Muscle of leg (tissue), 3 donors: ENCODE measurements at regions not wholly inside any gene's neighbourhood (a gene's known extent, or its start where the extent isn't known, plus 50 kb on each side); places are given as distances from the start of the nearest gene placed in this dataset.

ENCODE experiments used
- DNase-seq: peaks from one replicate; pipeline ENCODE4 v3.0.0; 2013
- H3K27ac ChIP-seq: one replicate; pipeline ENCODE4 v1.5.1; 2013; ENCODE audit warnings: mild to moderate bottlenecking, low read length, control low read depth
- H3K27me3 ChIP-seq: one replicate; pipeline ENCODE4 v1.6.1; 2013; ENCODE audit warnings: low read length; ENCODE audit not compliant: control insufficient read depth, insufficient read depth
- H3K36me3 ChIP-seq: one replicate; pipeline ENCODE4 v1.6.1; 2013; ENCODE audit warnings: low read length; ENCODE audit not compliant: control insufficient read depth, insufficient read depth
- H3K4me1 ChIP-seq: one replicate; pipeline ENCODE4 v1.6.1; 2013; ENCODE audit warnings: low read length; ENCODE audit not compliant: control insufficient read depth, insufficient read depth
- H3K4me3 ChIP-seq: one replicate; pipeline ENCODE4 v1.5.1; 2013; ENCODE audit warnings: low read length, control low read depth
- H3K9me3 ChIP-seq: replicated peaks from 2 replicates; pipeline ENCODE4 v1.6.1; 2013; ENCODE audit warnings: low read depth, low read length; ENCODE audit not compliant: control insufficient read depth
- WGBS: methylation state at CpG from one replicate; pipeline ENCODE4 v1.1.5; 2013; ENCODE audit warnings: missing lambda C conversion rate; ENCODE audit not compliant: insufficient coverage; 5-methylcytosine and 5-hydroxymethylcytosine counted together

GRCh38 chr1:36722871-36723270 lies 240.2 kb upstream of the CSF3R start:
- Histone ChIP-seq H3K27me3 (peaks cover 6% of the 10 kb centered on the region), H3K27ac (no peak overlapping the region), H3K9me3 (no peaks in the 10 kb centered on the region), H3K4me1 (no peaks in the 10 kb centered on the region), H3K36me3 (no peaks in the 10 kb centered on the region), H3K4me3 (no peak overlapping the region)
- DNase-seq: no peak
- WGBS: 59% methylated on average over 2 of the region's 5 CpGs

- no peaks in the 10 kb centered on the region for H3K4me1 ChIP-seq
- no peaks in the 10 kb centered on the region for H3K36me3 ChIP-seq
- DNase-seq: no peak
- no peaks in the 10 kb centered on the region for H3K9me3 ChIP-seq
- whole genome bisulfite sequencing: 79% methylated on average over 4 of the region's 6 CpGs
- peaks cover 9% of the 10 kb centered on the region for H3K27me3 ChIP-seq
- H3K27ac ChIP-seq: no peak overlapping the region
- H3K4me3 ChIP-seq: no peak overlapping the region
Observed at GRCh38 chr1:36721261-36721660, 238.5 kb upstream of the CSF3R start.

GRCh38 chr1:36717431-36717830 lies 234.7 kb upstream of the CSF3R start:
- 60% methylated on average over 1 of the region's 2 CpGs for WGBS
- no peak for DNase-seq
- Histone ChIP-seq H3K27ac (no peak overlapping the region), H3K4me3 (no peak overlapping the region), H3K27me3 (peaks cover 7% of the 10 kb centered on the region), H3K4me1 (no peaks in the 10 kb centered on the region), H3K36me3 (no peaks in the 10 kb centered on the region), H3K9me3 (no peaks in the 10 kb centered on the region)

DNA sequence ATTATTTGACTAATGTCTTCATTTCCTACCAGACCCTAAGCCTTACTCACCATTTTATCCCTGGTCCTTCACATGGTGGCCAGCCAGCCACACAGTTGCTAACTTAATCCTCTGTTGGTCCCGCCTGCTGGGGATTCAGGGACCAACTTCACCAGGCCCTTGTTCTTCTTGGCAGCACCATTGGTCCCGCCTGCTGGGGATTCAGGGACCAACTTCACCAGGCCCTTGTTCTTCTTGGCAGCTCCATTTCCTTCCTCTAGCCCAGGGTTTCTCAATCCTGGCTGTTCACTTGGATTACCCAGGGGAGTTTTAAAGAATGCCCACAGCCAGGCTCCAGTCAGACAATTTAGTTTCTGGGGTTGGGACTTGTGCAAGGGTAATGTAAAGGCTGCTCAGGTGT lies 233.1 kb upstream of the CSF3R start:
- no peak overlapping the region for H3K27ac ChIP-seq
- 81% methylated on average over 2 of the region's 2 CpGs for WGBS
- DNase-seq: no peak
- no peaks in the 10 kb centered on the region for H3K9me3 ChIP-seq
- H3K27me3 ChIP-seq: peaks cover 16% of the 10 kb centered on the region
- H3K4me3 ChIP-seq: no peak overlapping the region
- H3K36me3 ChIP-seq: no peaks in the 10 kb centered on the region
- H3K4me1 ChIP-seq: no peaks in the 10 kb centered on the region

DNA sequence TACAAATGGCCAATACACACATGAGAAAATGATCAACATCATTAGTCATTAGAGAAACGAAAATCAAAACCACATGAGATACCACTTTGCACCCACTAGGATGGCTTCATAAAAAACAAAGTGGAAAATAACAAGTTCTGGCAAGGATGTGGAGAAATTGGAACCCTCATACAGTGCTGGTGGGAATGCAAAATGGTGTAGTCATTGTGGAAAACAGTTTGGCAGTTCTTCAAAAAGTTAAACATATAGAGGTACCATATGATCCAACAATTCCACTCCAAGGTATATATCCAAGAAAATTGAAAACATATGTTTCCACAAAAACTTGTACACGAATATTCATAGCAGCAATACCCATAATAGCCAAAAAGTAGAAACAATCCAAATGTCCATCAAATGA lies 231.6 kb upstream of the CSF3R start:
- DNase-seq: peak; percentile 30
- no CpG with 5 or more reads among the region's 2 CpGs for WGBS
- H3K9me3 ChIP-seq: no peaks in the 10 kb centered on the region
- H3K36me3 ChIP-seq: no peaks in the 10 kb centered on the region
- no peaks in the 10 kb centered on the region for H3K4me1 ChIP-seq
- no peak overlapping the region for H3K27ac ChIP-seq
- H3K27me3 ChIP-seq: peaks cover 27% of the 10 kb centered on the region
- H3K4me3 ChIP-seq: no peak overlapping the region

DNA sequence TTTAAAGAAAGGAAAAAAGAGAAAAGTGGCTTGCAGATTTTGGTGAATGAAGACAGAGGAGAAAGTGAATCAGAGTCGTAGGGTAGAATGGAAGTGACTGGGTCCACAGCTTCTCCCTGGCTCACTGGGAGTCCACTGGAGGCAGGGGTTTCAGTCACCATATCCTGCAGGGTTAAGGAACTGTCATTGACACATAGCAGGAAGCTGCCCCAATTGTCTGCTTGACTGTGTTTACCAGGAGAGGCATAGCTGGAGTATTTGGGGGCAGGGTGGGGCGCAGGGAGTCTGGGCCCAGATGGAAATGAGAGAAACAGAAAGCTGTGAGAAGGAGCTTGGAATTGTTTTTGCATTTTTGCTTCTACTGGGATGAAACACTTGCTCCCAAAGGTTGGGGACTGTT lies 228.8 kb upstream of the CSF3R start:
- DNase-seq: peak; percentile 44
- H3K27ac ChIP-seq: no peak overlapping the region
- H3K9me3 ChIP-seq: no peaks in the 10 kb centered on the region
- no peaks in the 10 kb centered on the region for H3K36me3 ChIP-seq
- WGBS: 0% methylated on average over 1 of the region's 2 CpGs
- no peaks in the 10 kb centered on the region for H3K4me1 ChIP-seq
- peaks cover 40% of the 10 kb centered on the region for H3K27me3 ChIP-seq
- H3K4me3 ChIP-seq: no peak overlapping the region

GRCh38 chr1:36710951-36711350 lies 228.2 kb upstream of the CSF3R start:
- Histone ChIP-seq H3K27me3 (peaks cover 42% of the 10 kb centered on the region), H3K4me3 (no peak overlapping the region), H3K27ac (no peak overlapping the region), H3K36me3 (no peaks in the 10 kb centered on the region), H3K9me3 (no peaks in the 10 kb centered on the region), H3K4me1 (no peaks in the 10 kb centered on the region)
- DNase-seq: no peak
- WGBS: 20% methylated on average over 1 of the region's 5 CpGs

- no peak overlapping the region for H3K4me3 ChIP-seq
- peaks cover 42% of the 10 kb centered on the region for H3K27me3 ChIP-seq
- no peaks in the 10 kb centered on the region for H3K4me1 ChIP-seq
- no peaks in the 10 kb centered on the region for H3K36me3 ChIP-seq
- peak; percentile 75 for DNase-seq
- no peaks in the 10 kb centered on the region for H3K9me3 ChIP-seq
- WGBS: 27% methylated on average over 6 of the region's 17 CpGs
- peak overlapping the region; percentile 7 for H3K27ac ChIP-seq
Observed at GRCh38 chr1:36709869-36710481, 227.3 kb upstream of the CSF3R start.

- no peak overlapping the region for H3K4me3 ChIP-seq
- no peaks in the 10 kb centered on the region for H3K36me3 ChIP-seq
- H3K27ac ChIP-seq: no peak overlapping the region
- no peaks in the 10 kb centered on the region for H3K9me3 ChIP-seq
- peaks cover 2% of the 10 kb centered on the region for H3K4me1 ChIP-seq
- no peak for DNase-seq
- peaks cover 46% of the 10 kb centered on the region for H3K27me3 ChIP-seq
- 92% methylated on average over 7 of the region's 7 CpGs for WGBS
Observed at GRCh38 chr1:36708587-36708986, 225.9 kb upstream of the CSF3R start.

DNA sequence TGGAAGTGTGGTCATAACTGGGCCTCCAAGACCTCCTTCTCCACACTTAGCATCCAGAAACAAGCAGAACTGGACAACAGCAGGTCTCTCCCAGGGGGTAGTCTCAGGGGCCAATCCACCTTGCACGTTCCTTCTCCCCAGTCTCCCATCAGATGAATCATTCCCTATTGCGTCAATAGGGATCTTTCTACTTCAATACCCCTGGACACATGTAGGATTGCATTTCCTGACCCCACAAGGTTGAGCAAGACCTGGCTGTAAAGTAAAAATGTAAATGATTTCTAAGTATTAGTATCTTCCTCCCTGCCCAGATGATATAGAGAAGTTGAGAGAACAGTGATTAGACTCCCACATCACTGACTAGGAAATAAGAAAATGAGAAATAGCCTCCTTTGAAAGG lies 224.5 kb upstream of the CSF3R start:
- no peak overlapping the region for H3K4me3 ChIP-seq
- peaks cover 2% of the 10 kb centered on the region for H3K4me1 ChIP-seq
- 80% methylated on average over 1 of the region's 2 CpGs for WGBS
- no peak overlapping the region for H3K27ac ChIP-seq
- DNase-seq: no peak
- H3K9me3 ChIP-seq: no peaks in the 10 kb centered on the region
- H3K36me3 ChIP-seq: no peaks in the 10 kb centered on the region
- H3K27me3 ChIP-seq: peaks cover 45% of the 10 kb centered on the region

GRCh38 chr1:36706416-36706815 lies 223.7 kb upstream of the CSF3R start:
- Histone ChIP-seq H3K4me3 (no peak overlapping the region), H3K36me3 (no peaks in the 10 kb centered on the region), H3K4me1 (peaks cover 2% of the 10 kb centered on the region), H3K9me3 (no peaks in the 10 kb centered on the region), H3K27me3 (peaks cover 39% of the 10 kb centered on the region), H3K27ac (no peak overlapping the region)
- no peak for DNase-seq
- WGBS: 20% methylated on average over 1 of the region's 10 CpGs
